ENCODE measurements at regions not wholly inside any gene's neighbourhood (a gene's known extent, or its start where the extent isn't known, plus 50 kb on each side); places are given as distances from the start of the nearest gene placed in this dataset.

GRCh38 chr2:40550085-40550484, 98.2 kb upstream of the SLC8A1 start:
- Mint-ChIP-seq H3K4me3 (no peak overlapping the region), H3K36me3 (ENCODE audit: low read depth) (no peaks in the 10 kb centered on the region), H3K9me3 (no peaks in the 10 kb centered on the region), H3K4me1 (ENCODE audit: low read depth) (no peaks in the 10 kb centered on the region), H3K27ac (no peak overlapping the region), H3K27me3 (ENCODE audit: low read depth) (no peaks in the 10 kb centered on the region)

GRCh38 chr2:40551081-40551480, 99.2 kb upstream of the SLC8A1 start:
- no peaks in the 10 kb centered on the region for H3K27me3 Mint-ChIP-seq (ENCODE audit: low read depth)
- no peaks in the 10 kb centered on the region for H3K36me3 Mint-ChIP-seq (ENCODE audit: low read depth)
- no peak overlapping the region for H3K4me3 Mint-ChIP-seq
- no peaks in the 10 kb centered on the region for H3K4me1 Mint-ChIP-seq (ENCODE audit: low read depth)
- H3K27ac Mint-ChIP-seq = no peak overlapping the region
- no peaks in the 10 kb centered on the region for H3K9me3 Mint-ChIP-seq

DNA sequence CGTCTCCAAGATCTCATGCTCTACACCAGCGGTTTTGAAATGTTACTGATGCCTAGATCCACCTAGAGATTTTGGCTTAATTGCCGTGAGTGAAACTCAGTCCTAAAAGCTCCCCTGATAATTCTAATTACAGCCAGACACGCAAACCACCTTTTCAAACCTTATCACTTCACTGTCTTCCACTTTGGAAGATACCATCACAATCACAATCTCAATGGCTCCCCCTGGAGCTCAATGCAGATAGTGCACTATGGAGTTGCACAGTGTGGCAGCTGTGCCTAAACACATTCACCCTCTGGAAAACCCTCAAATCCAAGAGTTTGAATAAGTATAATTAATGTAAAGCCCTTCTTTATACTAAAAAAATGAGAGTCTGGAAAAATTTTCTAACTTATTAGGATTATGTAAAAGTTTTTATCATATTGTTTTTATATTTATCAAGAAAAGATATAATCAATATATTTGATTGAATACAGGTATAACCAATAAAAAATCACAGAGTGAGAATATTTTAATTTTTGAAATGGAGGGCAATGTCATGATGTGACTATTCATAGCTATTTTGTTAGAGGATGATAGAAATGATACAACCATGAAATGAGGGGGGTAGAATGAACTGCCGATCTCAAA, 102.9 kb upstream of the SLC8A1 start:
- H3K27me3 Mint-ChIP-seq (ENCODE audit: low read depth) = no peaks in the 10 kb centered on the region

GRCh38 chr2:40556293-40556692, 104.4 kb upstream of the SLC8A1 start:
- no peak overlapping the region for H3K27ac Mint-ChIP-seq
- no peaks in the 10 kb centered on the region for H3K4me1 Mint-ChIP-seq (ENCODE audit: low read depth)
- H3K9me3 Mint-ChIP-seq = no peaks in the 10 kb centered on the region
- no peak overlapping the region for H3K4me3 Mint-ChIP-seq
- H3K36me3 Mint-ChIP-seq (ENCODE audit: low read depth) = no peaks in the 10 kb centered on the region
- no peaks in the 10 kb centered on the region for H3K27me3 Mint-ChIP-seq (ENCODE audit: low read depth)

More for the DNA sequence above, 102.9 kb upstream of the SLC8A1 start:
- no peak overlapping the region for H3K4me3 Mint-ChIP-seq
- no peaks in the 10 kb centered on the region for H3K4me1 Mint-ChIP-seq (ENCODE audit: low read depth)
- no peaks in the 10 kb centered on the region for H3K9me3 Mint-ChIP-seq
- H3K36me3 Mint-ChIP-seq (ENCODE audit: low read depth) = no peaks in the 10 kb centered on the region
- no peak overlapping the region for H3K27ac Mint-ChIP-seq

DNA sequence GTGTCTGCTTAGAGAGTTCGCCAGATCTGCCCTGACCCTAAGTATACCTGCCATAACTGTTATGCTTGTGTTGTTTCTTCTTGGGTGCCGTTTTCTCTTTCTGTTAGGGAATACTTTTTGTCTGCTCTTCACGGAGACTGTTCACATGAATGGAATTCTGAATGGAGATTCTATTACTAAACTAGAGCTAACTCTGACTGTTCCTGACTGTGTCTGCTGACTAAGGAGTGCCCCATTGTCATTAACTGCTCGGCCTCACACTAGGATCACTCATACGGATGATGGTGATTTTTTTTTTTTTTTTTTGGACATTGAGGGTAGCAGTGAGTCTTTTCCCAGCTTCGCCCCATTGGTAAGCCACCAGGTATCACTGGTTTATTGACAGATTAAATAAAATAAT, 104.8 kb upstream of the SLC8A1 start:
- Mint-ChIP-seq H3K4me3 (no peak overlapping the region), H3K4me1 (ENCODE audit: low read depth) (no peaks in the 10 kb centered on the region), H3K27ac (no peak overlapping the region), H3K27me3 (ENCODE audit: low read depth) (no peaks in the 10 kb centered on the region), H3K36me3 (ENCODE audit: low read depth) (no peaks in the 10 kb centered on the region), H3K9me3 (no peaks in the 10 kb centered on the region)

- H3K27me3 Mint-ChIP-seq (ENCODE audit: low read depth) = no peaks in the 10 kb centered on the region
Observed at GRCh38 chr2:40558761-40559160, 106.9 kb upstream of the SLC8A1 start.

GRCh38 chr2:40559175-40559574, 107.3 kb upstream of the SLC8A1 start:
- Mint-ChIP-seq H3K9me3 (no peaks in the 10 kb centered on the region), H3K4me1 (ENCODE audit: low read depth) (no peaks in the 10 kb centered on the region), H3K27me3 (ENCODE audit: low read depth) (no peaks in the 10 kb centered on the region), H3K36me3 (ENCODE audit: low read depth) (no peaks in the 10 kb centered on the region), H3K4me3 (no peak overlapping the region), H3K27ac (no peak overlapping the region)

More at GRCh38 chr2:40558761-40559160, 106.9 kb upstream of the SLC8A1 start:
- Mint-ChIP-seq H3K27ac (no peak overlapping the region), H3K9me3 (no peaks in the 10 kb centered on the region), H3K4me3 (no peak overlapping the region), H3K4me1 (ENCODE audit: low read depth) (no peaks in the 10 kb centered on the region), H3K36me3 (ENCODE audit: low read depth) (no peaks in the 10 kb centered on the region)

GRCh38 chr2:40564184-40564583, 112.3 kb upstream of the SLC8A1 start:
- H3K27me3 Mint-ChIP-seq (ENCODE audit: low read depth) = no peaks in the 10 kb centered on the region
- no peaks in the 10 kb centered on the region for H3K4me1 Mint-ChIP-seq (ENCODE audit: low read depth)
- no peak overlapping the region for H3K27ac Mint-ChIP-seq

GRCh38 chr2:40579247-40579646, 127.4 kb upstream of the SLC8A1 start:
- Mint-ChIP-seq H3K27ac (no peak overlapping the region), H3K4me3 (no peak overlapping the region), H3K4me1 (ENCODE audit: low read depth) (no peaks in the 10 kb centered on the region), H3K27me3 (ENCODE audit: low read depth) (no peaks in the 10 kb centered on the region), H3K36me3 (ENCODE audit: low read depth) (no peaks in the 10 kb centered on the region), H3K9me3 (no peaks in the 10 kb centered on the region)

More at GRCh38 chr2:40564184-40564583, 112.3 kb upstream of the SLC8A1 start:
- Mint-ChIP-seq H3K4me3 (no peak overlapping the region), H3K9me3 (no peaks in the 10 kb centered on the region), H3K36me3 (ENCODE audit: low read depth) (no peaks in the 10 kb centered on the region)

- Mint-ChIP-seq H3K9me3 (no peaks in the 10 kb centered on the region), H3K36me3 (ENCODE audit: low read depth) (no peaks in the 10 kb centered on the region), H3K4me3 (no peak overlapping the region), H3K27ac (no peak overlapping the region), H3K27me3 (ENCODE audit: low read depth) (no peaks in the 10 kb centered on the region), H3K4me1 (ENCODE audit: low read depth) (no peaks in the 10 kb centered on the region)
Observed at GRCh38 chr2:40584432-40584831, 132.5 kb upstream of the SLC8A1 start.

GRCh38 chr2:40591774-40592173, 139.9 kb upstream of the SLC8A1 start:
- Mint-ChIP-seq H3K9me3 (no peaks in the 10 kb centered on the region), H3K4me3 (no peak overlapping the region), H3K36me3 (ENCODE audit: low read depth) (no peaks in the 10 kb centered on the region), H3K4me1 (ENCODE audit: low read depth) (no peaks in the 10 kb centered on the region), H3K27me3 (ENCODE audit: low read depth) (no peaks in the 10 kb centered on the region), H3K27ac (no peak overlapping the region)

GRCh38 chr2:40592218-40592617, 140.3 kb upstream of the SLC8A1 start:
- H3K4me1 Mint-ChIP-seq (ENCODE audit: low read depth) = no peaks in the 10 kb centered on the region
- H3K36me3 Mint-ChIP-seq (ENCODE audit: low read depth) = no peaks in the 10 kb centered on the region
- no peak overlapping the region for H3K27ac Mint-ChIP-seq
- no peaks in the 10 kb centered on the region for H3K27me3 Mint-ChIP-seq (ENCODE audit: low read depth)
- no peak overlapping the region for H3K4me3 Mint-ChIP-seq
- no peaks in the 10 kb centered on the region for H3K9me3 Mint-ChIP-seq

GRCh38 chr2:40606862-40607261, 155.0 kb upstream of the SLC8A1 start:
- Mint-ChIP-seq H3K4me1 (ENCODE audit: low read depth) (no peaks in the 10 kb centered on the region), H3K4me3 (no peak overlapping the region), H3K27ac (no peak overlapping the region), H3K27me3 (ENCODE audit: low read depth) (no peaks in the 10 kb centered on the region), H3K9me3 (no peaks in the 10 kb centered on the region), H3K36me3 (ENCODE audit: low read depth) (no peaks in the 10 kb centered on the region)

GRCh38 chr2:40611196-40611595, 159.3 kb upstream of the SLC8A1 start:
- no peak overlapping the region for H3K4me3 Mint-ChIP-seq
- H3K27ac Mint-ChIP-seq = no peak overlapping the region
- H3K9me3 Mint-ChIP-seq = no peaks in the 10 kb centered on the region
- no peaks in the 10 kb centered on the region for H3K36me3 Mint-ChIP-seq (ENCODE audit: low read depth)
- H3K4me1 Mint-ChIP-seq (ENCODE audit: low read depth) = no peaks in the 10 kb centered on the region
- no peaks in the 10 kb centered on the region for H3K27me3 Mint-ChIP-seq (ENCODE audit: low read depth)

- Mint-ChIP-seq H3K27ac (no peak overlapping the region), H3K9me3 (no peaks in the 10 kb centered on the region), H3K4me3 (no peak overlapping the region), H3K4me1 (ENCODE audit: low read depth) (no peaks in the 10 kb centered on the region), H3K36me3 (ENCODE audit: low read depth) (no peaks in the 10 kb centered on the region), H3K27me3 (ENCODE audit: low read depth) (no peaks in the 10 kb centered on the region)
Observed at GRCh38 chr2:40625849-40626248, 174.0 kb upstream of the SLC8A1 start.

DNA sequence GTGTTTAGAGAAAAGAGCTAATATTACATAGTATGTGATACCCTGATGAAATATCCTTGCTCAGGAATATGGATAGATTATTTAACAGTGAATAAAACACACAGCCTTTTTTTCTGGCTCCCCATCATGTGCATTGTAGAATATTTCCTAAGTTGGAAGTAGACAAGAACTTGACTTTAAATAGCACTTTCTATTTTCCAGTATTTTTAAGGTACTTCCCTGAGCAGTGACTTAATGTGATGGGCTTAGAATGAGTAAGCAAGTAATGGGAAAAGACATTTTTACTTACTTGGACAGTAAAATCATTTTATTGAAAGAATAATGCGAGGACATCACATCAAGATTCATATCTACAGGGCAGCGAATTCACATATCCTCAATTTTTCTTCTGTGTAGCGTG, 176.7 kb upstream of the SLC8A1 start:
- Mint-ChIP-seq H3K27me3 (ENCODE audit: low read depth) (no peaks in the 10 kb centered on the region), H3K9me3 (no peaks in the 10 kb centered on the region), H3K4me1 (ENCODE audit: low read depth) (no peaks in the 10 kb centered on the region), H3K4me3 (no peak overlapping the region), H3K36me3 (ENCODE audit: low read depth) (no peaks in the 10 kb centered on the region), H3K27ac (no peak overlapping the region)

All from T-helper 1 cell treated with Interleukin-12 subunit alpha and Interleukin-12 subunit beta and Interleukin-4 antibody, amounts not matched to agents 30 μg/mL and 1 μg/mL, for 36 hours (primary cell).